Activated B cell treated with CpG ODN at 0.5 μM for 24 hours (primary cell): ENCODE measurements at regions not wholly inside any gene's neighbourhood (a gene's known extent, or its start where the extent isn't known, plus 50 kb on each side); places are given as distances from the start of the nearest gene placed in this dataset.

Experiments used
- ATAC-seq: fragments of 200-7000 bp; cut with Tn5 transposase; one replicate; pipeline ENCODE4 v1.10.0; 2021; ENCODE audit warnings: low read depth, mild to moderate bottlenecking, moderate library complexity
- CTCF ChIA-PET: fragments of 350-600 bp; sonication (Branson Sonifier 250); formaldehyde crosslinking; loops from one replicate; lab custom pipeline; 2021; ENCODE audit warnings: antibody characterized with exemption; lab: Charles Lee
- POLR2A ChIA-PET: fragments of 350-600 bp; sonication (Branson Sonifier 250); formaldehyde crosslinking; loops from one replicate; lab custom pipeline; 2021; ENCODE audit warnings: antibody characterized with exemption; lab: Charles Lee
- DNase-seq: peaks from one replicate; pipeline ENCODE4 v3.0.0; 2022
- H3K27ac Mint-ChIP-seq: one replicate; pipeline ENCODE4 v1.8.0; 2020; ENCODE audit warnings: mixed read lengths
- H3K27me3 Mint-ChIP-seq: one replicate; pipeline ENCODE4 v1.8.0; 2021; ENCODE audit warnings: mixed read lengths
- H3K36me3 Mint-ChIP-seq: one replicate; pipeline ENCODE4 v1.8.0; 2021; ENCODE audit warnings: low read depth, mixed read lengths
- H3K4me1 Mint-ChIP-seq: one replicate; pipeline ENCODE4 v1.8.0; 2021; ENCODE audit warnings: mixed read lengths
- H3K4me3 Mint-ChIP-seq: one replicate; pipeline ENCODE4 v1.8.0; 2020; ENCODE audit warnings: mild to moderate bottlenecking, mixed read lengths
- H3K9me3 Mint-ChIP-seq: one replicate; pipeline ENCODE4 v1.8.0; 2020; ENCODE audit warnings: mixed read lengths
- intact Hi-C: fragments of 100-400 bp; cut with micrococcal nuclease; formaldehyde crosslinking; loops from one replicate; pipeline ENCODE4 v1.15.1; 2024
- TF ChIP-seq, protein P1 (sequence below): fragments of 200-600 bp; IDR thresholded peaks from one replicate; pipeline ENCODE4 v1.8.0; 2022; ENCODE audit warnings: antibody characterized with exemption, mild to moderate bottlenecking

DNA sequence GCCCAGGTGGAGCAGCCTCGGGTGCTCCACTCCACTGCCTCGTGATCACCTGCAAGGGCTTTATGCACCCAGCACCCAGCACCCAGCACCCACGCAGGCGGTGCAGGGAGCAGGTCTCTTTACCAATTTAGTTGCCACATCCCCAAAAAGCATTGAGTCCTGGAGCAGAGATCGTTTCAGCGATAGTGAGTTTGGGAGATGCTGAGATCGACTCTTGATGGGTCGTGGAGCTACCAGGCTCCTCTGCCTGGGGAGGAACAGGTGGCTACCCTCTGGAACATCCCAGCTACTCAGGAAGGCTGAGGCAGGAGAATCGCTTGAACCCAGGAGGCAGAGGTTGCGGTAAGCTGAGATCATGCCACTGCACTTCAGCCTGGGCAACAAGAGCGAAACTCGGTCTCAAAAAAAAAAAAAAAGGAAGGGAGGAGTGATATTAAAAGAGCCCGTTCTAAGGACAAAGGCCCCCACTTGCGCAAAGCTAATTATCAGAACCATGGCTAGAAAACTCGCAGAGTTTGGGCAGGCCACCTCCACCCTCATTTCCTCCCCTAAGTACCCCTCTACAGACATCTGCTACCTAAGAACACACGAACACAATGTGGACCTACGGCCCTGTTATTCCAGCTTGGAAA, 106.5 kb upstream of the SLC45A1 start:
- POLR2A ChIA-PET = no interaction called here
- ATAC-seq (no peak), DNase-seq (no peak)
- Mint-ChIP-seq H3K4me3 (no peak overlapping the region), H3K4me1 (no peaks in the 10 kb centered on the region), H3K27me3 (peaks cover 46% of the 10 kb centered on the region), H3K36me3 (no peaks in the 10 kb centered on the region), H3K9me3 (no peaks in the 10 kb centered on the region), H3K27ac (no peak overlapping the region)
- CTCF ChIA-PET = no interaction called here
- intact Hi-C loops = no loop called here
- TF ChIP-seq, protein P1, sequence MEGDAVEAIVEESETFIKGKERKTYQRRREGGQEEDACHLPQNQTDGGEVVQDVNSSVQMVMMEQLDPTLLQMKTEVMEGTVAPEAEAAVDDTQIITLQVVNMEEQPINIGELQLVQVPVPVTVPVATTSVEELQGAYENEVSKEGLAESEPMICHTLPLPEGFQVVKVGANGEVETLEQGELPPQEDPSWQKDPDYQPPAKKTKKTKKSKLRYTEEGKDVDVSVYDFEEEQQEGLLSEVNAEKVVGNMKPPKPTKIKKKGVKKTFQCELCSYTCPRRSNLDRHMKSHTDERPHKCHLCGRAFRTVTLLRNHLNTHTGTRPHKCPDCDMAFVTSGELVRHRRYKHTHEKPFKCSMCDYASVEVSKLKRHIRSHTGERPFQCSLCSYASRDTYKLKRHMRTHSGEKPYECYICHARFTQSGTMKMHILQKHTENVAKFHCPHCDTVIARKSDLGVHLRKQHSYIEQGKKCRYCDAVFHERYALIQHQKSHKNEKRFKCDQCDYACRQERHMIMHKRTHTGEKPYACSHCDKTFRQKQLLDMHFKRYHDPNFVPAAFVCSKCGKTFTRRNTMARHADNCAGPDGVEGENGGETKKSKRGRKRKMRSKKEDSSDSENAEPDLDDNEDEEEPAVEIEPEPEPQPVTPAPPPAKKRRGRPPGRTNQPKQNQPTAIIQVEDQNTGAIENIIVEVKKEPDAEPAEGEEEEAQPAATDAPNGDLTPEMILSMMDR = no peak

DNA sequence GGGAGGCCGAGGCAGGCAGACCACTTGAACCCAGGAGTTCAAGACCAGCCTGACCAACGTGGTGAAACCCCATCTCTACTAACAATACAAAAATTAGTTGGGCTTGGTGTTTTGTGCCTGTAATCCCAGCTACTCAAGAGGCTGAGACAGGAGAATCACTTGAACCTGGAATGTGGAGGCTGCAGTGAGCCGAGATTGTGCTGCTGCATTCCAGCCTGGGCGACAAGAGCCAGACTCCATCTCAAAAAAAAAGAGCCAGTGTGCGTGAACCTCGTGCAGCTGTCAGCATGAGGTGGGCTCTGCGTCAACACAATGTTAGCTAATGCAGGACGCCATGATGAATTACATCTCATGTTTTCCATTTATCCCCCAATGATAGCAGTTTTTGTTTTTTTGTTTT, 110.7 kb upstream of the SLC45A1 start:
- intact Hi-C loops = no loop called here
- H3K4me1 Mint-ChIP-seq = no peaks in the 10 kb centered on the region
- POLR2A ChIA-PET = no interaction called here
- H3K27me3 Mint-ChIP-seq = peaks cover 20% of the 10 kb centered on the region
- H3K27ac Mint-ChIP-seq = no peak overlapping the region
- ATAC-seq (no peak), DNase-seq (no peak)
- H3K4me3 Mint-ChIP-seq = no peak overlapping the region
- CTCF ChIA-PET = no interaction called here
- H3K36me3 Mint-ChIP-seq = no peaks in the 10 kb centered on the region
- H3K9me3 Mint-ChIP-seq = no peaks in the 10 kb centered on the region
- TF ChIP-seq, protein P1 = no peak

DNA sequence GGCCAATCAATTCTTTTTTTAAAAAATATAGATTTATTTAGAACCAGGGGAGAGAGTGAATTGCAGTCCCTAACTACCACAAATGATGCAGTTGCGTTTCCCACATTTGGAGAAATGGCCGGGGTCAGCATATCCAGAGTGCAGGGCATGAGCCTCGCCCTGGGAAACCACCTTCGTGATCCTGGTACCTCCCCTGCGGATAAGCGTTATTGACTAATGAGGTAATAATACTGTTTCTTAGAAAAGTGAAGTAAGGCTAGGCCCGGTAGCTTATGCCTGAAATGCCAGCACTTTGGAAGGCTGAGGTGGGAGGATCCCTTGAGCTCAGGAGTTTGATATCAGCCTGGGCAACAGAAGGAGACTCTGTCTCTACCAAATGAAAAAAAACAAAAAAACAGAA, 111.5 kb upstream of the SLC45A1 start:
- peaks cover 15% of the 10 kb centered on the region for H3K27me3 Mint-ChIP-seq
- H3K4me1 Mint-ChIP-seq = no peaks in the 10 kb centered on the region
- ChIA-PET POLR2A (no interaction called here), CTCF (no interaction called here)
- DNase-seq (no peak), ATAC-seq (no peak)
- no peaks in the 10 kb centered on the region for H3K36me3 Mint-ChIP-seq
- TF ChIP-seq, protein P1 = no peak
- intact Hi-C loops = no loop called here
- H3K9me3 Mint-ChIP-seq = no peaks in the 10 kb centered on the region
- H3K27ac Mint-ChIP-seq = no peak overlapping the region
- H3K4me3 Mint-ChIP-seq = no peak overlapping the region

DNA sequence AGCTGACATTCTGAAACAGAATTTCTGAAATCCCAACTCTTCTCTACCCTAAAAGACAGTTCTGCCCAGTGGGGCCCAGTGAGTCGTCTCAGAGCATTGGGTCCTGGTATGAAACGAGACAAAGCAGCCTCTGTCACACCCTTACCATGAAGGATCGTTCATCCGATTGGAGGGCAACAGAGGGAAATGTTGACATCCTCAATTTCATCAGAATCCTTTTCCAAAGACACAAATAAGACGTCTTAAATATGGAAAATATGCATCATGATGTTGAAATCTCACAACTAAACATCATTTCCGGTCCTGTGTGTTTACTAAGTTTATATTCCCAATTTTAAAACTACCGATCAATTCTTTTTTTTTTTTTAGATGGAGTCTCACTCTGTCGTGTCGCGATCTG, 112.1 kb upstream of the SLC45A1 start:
- Mint-ChIP-seq H3K27ac (no peak overlapping the region), H3K27me3 (peaks cover 15% of the 10 kb centered on the region), H3K4me1 (no peaks in the 10 kb centered on the region), H3K4me3 (no peak overlapping the region), H3K36me3 (no peaks in the 10 kb centered on the region), H3K9me3 (no peaks in the 10 kb centered on the region)
- POLR2A ChIA-PET = no interaction called here
- CTCF ChIA-PET = no interaction called here
- intact Hi-C loops = no loop called here
- DNase-seq = no peak
- no peak for ATAC-seq
- TF ChIP-seq, protein P1 = no peak

DNA sequence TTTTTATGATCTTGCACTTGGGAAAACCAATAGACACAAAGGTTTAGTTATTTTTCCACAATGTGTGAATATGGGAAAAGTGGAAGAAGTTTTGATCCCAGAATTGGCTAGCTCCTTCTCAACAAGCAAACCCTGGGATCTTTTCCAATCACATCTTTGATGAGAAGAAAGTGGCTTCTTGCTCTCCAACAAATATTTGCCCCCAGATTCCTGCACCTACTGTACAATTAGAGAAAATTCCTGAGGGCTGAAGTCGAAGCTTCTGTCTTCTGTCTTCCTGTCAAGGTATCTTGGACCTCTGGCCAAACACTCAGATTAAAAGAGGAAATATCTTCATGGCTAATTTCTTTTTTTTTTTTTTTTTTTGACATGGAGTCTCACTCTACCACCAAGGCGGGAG, 113.1 kb upstream of the SLC45A1 start:
- Mint-ChIP-seq H3K27me3 (peaks cover 10% of the 10 kb centered on the region), H3K27ac (no peak overlapping the region), H3K36me3 (no peaks in the 10 kb centered on the region), H3K9me3 (no peaks in the 10 kb centered on the region), H3K4me1 (no peaks in the 10 kb centered on the region), H3K4me3 (no peak overlapping the region)
- intact Hi-C loops = no loop called here
- ChIA-PET CTCF (no interaction called here), POLR2A (no interaction called here)
- TF ChIP-seq, protein P1 = no peak
- no peak for DNase-seq
- no peak for ATAC-seq
